Retina (tissue), 1 donor: ENCODE measurements at regions not wholly inside any gene's neighbourhood (a gene's known extent, or its start where the extent isn't known, plus 50 kb on each side); places are given as distances from the start of the nearest gene placed in this dataset.
A peak's percentile ranks its signal among the peaks of the same experiment; 100 is the strongest.
"Not testable (repeated sequence)": the region's sequence is repeated elsewhere in the genome, so short reads cannot be mapped to it uniquely, and the experiment has no call there.

Experiments used
- DNase-seq: peaks from one replicate; pipeline ENCODE4 v3.0.0-alpha.2; 2016

DNA sequence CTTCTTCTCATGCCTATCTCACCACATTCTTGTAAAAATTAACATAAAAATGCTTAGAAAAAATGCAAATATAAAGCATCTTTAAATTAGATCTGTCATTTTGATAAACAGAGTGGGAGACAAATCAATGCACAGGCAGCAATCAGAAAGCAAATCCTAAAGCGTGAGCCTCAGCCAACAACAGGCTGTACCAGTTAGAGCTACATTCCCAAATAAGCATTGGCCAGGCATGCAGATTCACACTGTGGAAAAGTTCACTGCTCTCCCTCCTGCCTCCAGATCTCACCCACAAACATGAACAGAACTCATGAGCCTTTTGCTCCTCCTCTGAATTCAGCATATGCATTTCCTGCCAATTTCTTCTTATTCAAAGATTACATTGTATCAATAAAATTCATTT lies 115.2 kb upstream of the FAT3 start:
- no peak for DNase-seq

GRCh38 chr11:92107331-92107730 lies 117.3 kb upstream of the FAT3 start:
- no peak for DNase-seq

GRCh38 chr11:92104349-92104748 lies 120.3 kb upstream of the FAT3 start:
- no peak for DNase-seq

DNA sequence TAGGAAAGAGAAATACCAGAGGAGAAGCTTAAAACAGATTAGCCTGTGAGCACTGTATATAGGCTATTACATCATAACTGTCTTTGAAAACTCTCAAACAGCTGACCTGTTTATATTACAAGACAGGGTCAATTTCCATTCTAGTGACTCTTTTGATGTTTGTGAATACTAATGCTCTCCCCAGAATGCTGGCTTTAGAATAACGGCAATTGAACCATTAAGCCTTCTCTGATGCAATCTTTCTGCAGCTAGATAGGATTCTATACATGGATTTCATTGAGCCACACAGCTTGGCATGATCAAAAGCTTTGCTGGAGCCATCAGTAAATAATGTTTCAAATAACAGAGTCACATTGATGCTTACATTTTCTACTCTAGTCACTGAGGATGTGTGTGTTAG lies 122.7 kb upstream of the FAT3 start:
- DNase-seq = no peak

DNA sequence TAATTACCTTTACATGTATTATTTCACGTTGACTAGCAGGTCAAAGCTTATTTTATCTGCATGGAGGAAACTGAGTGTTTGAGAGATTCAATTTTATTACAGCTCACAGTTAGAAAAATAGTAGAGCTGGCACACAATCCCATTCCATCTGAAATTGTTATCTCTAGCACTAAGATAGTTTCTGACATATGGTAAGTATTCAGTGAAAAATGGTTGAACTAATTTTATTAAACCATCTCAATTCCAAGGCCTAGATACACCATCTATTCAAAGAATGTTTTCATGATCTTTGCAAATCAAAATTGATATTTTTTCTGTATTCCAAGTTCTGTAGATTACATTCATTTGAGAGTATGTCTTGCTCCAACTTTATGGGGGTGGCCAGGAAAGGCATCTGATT lies 125.4 kb upstream of the FAT3 start:
- no peak for DNase-seq

DNA sequence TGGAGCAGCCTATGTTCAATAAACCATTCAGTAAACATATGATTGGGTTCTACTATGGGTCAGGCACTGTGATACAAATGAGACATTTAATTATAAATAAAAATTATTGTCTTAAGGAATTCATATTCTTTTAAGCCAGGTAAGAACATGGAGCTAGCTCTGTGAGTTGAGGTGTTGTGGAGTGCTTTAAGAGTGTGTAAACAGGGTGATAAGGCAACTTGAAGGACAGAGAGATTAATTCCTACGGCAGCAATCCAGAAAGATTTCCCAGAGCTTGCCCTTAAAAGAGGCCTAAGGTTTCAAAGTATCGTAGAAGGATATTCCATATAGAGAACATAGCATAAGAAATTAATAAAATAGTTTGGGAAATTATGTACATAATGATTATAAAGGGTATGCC lies 126.4 kb upstream of the FAT3 start:
- DNase-seq = no peak

GRCh38 chr11:92087725-92088537 lies 136.7 kb upstream of the FAT3 start:
- no peak for DNase-seq

- DNase-seq = no peak
These were observed 141.5 kb upstream of the FAT3 start for GRCh38 chr11:92083123-92083522.

GRCh38 chr11:92082652-92083051 lies 142.0 kb upstream of the FAT3 start:
- DNase-seq = no peak

- not testable (repeated sequence) for DNase-seq
These were observed 150.1 kb upstream of the FAT3 start for GRCh38 chr11:92074498-92074897.

GRCh38 chr11:92071660-92072059 lies 153.0 kb upstream of the FAT3 start:
- DNase-seq = no peak

- no peak for DNase-seq
These were observed 154.4 kb upstream of the FAT3 start for GRCh38 chr11:92070026-92070889.

DNA sequence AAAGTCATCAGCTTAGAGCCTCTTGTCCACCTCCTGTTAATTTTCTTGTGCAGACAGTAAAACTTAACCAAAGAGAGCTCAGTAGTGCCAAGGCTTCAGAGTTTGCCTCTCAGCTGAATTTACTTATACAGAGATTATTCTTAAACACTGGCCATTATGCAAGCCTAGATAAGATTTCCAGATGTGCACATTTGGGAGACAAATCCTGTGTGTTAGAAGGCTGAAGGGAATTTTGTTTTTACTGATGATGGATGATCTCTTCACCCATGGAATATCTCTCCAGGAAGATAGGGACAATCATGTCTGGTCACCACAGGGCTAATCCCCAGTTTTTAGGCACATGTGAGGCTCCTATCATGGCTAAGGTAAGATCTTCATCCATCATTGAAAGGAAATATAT lies 157.6 kb upstream of the FAT3 start:
- DNase-seq = no peak

- DNase-seq = no peak
These were observed 163.1 kb upstream of the FAT3 start for GRCh38 chr11:92061456-92062062.

DNA sequence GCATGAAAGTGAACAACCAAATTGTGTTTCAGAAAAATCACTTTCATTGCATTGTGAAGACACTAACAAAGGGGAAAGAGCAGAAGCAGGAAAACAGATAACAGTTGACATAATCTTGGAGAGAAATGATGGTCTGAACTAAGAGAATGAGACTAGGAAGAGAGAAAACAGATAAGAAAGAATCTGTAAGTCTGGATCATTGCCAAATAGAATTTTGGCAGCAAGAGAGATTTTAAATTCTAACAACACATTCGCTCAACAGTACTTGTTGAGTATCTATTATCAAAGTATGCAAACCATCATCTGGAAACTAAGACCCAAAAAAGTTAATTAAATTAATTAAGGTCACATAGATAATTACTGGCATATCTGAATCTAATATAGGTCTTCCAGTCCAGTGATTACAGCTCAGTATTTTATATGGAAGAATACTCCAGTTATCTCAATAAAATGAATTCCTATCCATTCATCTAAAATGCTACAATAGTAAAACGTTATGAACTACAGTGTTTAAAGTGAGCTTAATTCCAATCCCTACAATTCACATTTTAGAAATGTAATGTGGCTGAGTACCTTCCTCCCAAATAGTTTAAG lies 166.7 kb upstream of the FAT3 start:
- DNase-seq = no peak

DNA sequence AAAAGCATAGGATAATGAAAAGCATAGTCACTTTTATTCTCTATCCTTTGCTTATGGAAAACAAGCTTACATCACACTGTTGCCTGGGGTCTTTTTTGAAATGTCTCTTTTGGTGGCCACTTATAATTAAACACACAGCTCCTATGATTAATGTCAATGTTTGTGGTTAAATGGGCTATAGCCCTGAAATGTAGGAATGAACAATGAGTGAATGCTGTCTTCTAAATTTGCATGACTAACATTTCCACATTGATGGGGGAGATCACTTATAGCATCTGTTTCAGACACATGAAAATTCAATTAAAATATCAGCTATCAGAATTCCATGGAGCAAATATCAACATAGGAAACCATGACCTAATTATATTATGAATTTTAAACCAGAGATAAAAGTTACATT lies 171.4 kb upstream of the FAT3 start:
- no peak for DNase-seq

- DNase-seq = peak; percentile 13
These were observed 174.3 kb upstream of the FAT3 start for GRCh38 chr11:92050305-92050704.

- no peak for DNase-seq
These were observed 176.2 kb upstream of the FAT3 start for GRCh38 chr11:92048415-92048814.

- no peak for DNase-seq
These were observed 178.5 kb upstream of the FAT3 start for GRCh38 chr11:92046103-92046502.

- no peak for DNase-seq
These were observed 179.3 kb upstream of the FAT3 start for GRCh38 chr11:92045301-92045700.

- no peak for DNase-seq
These were observed 189.1 kb upstream of the FAT3 start for GRCh38 chr11:92035488-92035887.

DNA sequence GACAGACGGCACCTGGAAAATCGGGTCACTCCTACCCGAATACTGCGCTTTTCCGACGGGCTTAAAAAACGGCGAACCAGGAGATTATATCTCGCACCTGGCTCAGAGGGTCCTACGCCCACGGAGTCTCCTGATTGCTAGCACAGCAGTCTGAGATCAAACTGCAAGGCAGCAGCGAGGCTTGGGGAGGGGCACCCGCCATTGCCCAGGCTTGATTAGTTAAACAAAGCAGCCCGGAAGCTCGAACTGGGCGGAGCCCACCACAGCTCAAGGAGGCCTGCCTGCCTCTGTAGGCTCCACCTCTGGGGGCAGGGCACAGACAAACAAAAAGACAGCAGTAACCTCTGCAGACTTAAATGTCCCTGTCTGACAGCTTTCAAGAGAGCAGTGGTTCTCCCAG lies 197.5 kb upstream of the FAT3 start:
- not testable (repeated sequence) for DNase-seq

DNA sequence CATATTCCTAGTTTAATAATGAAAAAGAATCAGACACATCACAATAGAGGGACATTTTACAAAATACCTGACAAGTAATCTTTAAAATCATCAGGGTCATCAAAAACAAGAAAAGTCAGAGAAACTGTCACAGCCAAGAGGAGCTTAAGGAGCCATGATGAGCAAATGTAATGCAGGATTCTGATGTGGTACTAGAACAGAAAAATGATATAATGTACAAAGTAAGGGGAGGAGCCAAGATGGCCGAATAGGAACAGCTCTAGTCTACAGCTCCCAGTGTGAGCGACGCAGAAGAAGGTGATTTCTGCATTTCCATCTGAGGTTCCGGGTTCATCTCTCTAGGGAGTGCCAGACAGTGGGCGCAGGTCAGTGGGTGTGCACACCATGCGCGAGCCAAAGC lies 198.0 kb upstream of the FAT3 start:
- no peak for DNase-seq
